ENCODE measurements at regions not wholly inside any gene's neighbourhood (a gene's known extent, or its start where the extent isn't known, plus 50 kb on each side); places are given as distances from the start of the nearest gene placed in this dataset.

DNA sequence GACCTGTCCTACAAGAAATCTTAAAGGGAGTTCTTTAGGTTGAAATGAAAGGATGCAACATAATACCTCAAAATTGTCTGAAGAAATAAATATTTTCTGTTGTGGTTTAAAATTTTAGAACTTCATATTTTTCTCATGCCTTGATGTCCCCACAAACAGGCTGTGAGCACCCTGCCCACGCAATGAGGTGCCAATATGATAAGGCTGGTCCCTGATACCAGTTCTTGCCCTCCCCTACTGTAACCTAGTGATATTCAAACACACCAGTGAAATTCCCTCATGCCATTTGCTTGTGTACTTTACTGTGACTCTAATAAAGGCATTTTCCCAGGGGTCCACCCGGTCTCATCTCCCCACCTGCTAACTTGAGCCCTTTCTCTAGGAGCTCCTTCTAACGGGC, 67.3 kb upstream of the SIRPG start:
- TF ChIP-seq, protein P1, sequence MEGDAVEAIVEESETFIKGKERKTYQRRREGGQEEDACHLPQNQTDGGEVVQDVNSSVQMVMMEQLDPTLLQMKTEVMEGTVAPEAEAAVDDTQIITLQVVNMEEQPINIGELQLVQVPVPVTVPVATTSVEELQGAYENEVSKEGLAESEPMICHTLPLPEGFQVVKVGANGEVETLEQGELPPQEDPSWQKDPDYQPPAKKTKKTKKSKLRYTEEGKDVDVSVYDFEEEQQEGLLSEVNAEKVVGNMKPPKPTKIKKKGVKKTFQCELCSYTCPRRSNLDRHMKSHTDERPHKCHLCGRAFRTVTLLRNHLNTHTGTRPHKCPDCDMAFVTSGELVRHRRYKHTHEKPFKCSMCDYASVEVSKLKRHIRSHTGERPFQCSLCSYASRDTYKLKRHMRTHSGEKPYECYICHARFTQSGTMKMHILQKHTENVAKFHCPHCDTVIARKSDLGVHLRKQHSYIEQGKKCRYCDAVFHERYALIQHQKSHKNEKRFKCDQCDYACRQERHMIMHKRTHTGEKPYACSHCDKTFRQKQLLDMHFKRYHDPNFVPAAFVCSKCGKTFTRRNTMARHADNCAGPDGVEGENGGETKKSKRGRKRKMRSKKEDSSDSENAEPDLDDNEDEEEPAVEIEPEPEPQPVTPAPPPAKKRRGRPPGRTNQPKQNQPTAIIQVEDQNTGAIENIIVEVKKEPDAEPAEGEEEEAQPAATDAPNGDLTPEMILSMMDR (IDR thresholded peaks at IDR 0.05; ENCODE audit: low read depth, low read length), result no peak
- no peak for DNase-seq
- H3K36me3 ChIP-seq, result no peaks in the 10 kb centered on the region
- H3K4me3 ChIP-seq (ENCODE audit: low read depth, low read length), result no peak overlapping the region
- H3K4me1 ChIP-seq, result no peaks in the 10 kb centered on the region
- no peaks in the 10 kb centered on the region for H3K27me3 ChIP-seq
- no peaks in the 10 kb centered on the region for H3K9me3 ChIP-seq

DNA sequence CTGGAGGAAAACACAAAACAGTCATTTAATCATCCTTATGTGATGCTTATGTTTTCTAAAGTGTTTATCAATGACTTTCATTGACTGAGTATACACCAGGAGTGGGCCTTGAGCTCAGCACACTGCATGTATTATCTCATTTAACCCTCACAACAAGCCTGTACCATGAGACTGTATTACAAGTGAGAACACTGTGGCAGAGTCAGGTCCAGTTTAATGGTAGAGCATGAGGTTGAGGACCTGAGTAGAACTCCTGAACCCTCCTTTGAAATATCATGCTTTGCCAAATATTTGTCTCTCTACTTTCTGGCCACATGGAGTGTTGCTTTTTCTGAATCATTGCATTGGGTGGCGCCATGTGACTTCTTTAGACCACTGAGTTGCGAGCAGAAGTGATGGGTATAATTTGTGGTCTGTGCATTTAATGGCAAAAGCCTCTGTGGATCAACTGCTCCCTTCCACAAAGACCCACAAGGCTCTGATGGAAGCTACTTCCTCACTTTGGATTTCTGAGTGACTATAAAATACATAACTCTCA, 65.0 kb upstream of the SIRPG start:
- TF ChIP-seq, protein P1 (IDR thresholded peaks at IDR 0.05; ENCODE audit: low read depth, low read length), result no peak
- Histone ChIP-seq H3K27me3 (no peaks in the 10 kb centered on the region), H3K36me3 (no peaks in the 10 kb centered on the region), H3K9me3 (no peaks in the 10 kb centered on the region), H3K4me1 (no peaks in the 10 kb centered on the region), H3K4me3 (ENCODE audit: low read depth, low read length) (no peak overlapping the region)
- no peak for DNase-seq

DNA sequence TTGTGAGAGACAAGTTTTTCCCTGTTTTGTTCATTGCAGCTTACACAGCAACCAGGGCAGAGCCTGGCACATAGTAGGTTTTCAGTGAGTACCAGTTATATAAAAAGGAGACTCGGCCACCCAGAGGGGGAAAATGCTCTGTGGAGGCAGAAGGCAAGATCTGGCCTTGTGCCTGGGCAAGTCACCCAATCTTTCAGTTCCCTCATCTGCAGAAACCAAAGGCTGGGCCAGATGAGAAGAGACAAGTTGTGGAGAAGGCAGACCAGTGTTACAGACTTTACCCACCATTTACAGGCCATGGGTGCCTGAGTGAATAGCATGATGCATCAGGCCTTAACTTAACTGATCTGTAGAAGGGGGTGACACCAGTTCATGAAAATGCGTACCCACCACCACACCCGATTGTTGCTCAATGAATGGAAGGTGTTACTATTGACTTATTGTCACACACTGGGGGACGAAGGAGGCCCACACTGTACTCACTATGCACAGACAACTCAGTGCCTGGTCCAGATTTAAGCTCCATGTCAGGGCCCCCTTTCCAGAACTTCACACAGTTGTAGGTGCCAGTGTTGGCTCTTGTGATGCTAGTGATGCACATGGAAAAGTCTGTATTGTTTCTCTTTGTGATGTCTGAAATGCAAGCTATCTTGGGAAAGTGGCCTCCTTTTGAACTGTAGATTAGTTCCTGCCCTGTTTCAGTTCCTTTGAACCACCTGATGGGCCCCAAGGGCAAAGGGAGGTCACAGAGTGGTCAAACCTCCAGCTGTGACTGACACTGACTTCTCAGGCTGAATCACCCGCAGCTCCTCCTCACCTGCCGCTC, 64.3 kb upstream of the SIRPG start:
- no peaks in the 10 kb centered on the region for H3K36me3 ChIP-seq
- H3K27me3 ChIP-seq, result no peaks in the 10 kb centered on the region
- no peaks in the 10 kb centered on the region for H3K9me3 ChIP-seq
- no peaks in the 10 kb centered on the region for H3K4me1 ChIP-seq
- TF ChIP-seq, protein P1 (IDR thresholded peaks at IDR 0.05; ENCODE audit: low read depth, low read length), result no peak
- no peak for DNase-seq
- H3K4me3 ChIP-seq (ENCODE audit: low read depth, low read length), result no peak overlapping the region

DNA sequence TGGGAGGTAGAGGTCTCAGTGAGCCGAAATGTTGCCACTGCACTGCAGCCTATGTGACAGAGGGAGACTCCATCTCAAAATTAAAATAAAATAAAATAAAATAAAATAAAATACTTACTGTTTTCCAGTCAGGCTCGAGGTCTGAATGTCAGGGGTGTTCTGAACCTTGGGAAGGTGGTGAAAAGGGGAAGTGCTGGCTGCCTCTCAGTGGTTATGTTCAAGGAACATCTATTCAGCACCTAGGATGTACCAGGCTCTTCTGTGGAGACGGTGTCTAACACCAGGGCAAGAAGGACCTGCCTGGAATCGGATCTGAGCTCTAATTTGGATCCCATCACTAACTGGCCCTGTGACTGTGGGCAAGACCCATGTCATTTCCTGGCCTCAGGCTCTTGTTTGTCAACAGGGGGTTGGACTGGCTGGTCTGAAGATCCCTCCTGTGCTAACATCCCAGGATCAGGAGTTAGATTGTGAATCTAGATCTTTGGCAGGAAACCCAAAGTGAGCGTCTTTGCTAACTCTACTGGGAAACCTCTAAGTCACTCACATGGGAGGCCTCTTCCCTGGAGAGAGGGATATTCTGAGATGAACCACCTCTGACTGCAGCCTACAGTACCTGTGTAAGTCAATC, 63.4 kb upstream of the SIRPG start:
- Histone ChIP-seq H3K36me3 (no peaks in the 10 kb centered on the region), H3K9me3 (no peaks in the 10 kb centered on the region), H3K4me3 (ENCODE audit: low read depth, low read length) (no peak overlapping the region), H3K4me1 (no peaks in the 10 kb centered on the region), H3K27me3 (no peaks in the 10 kb centered on the region)
- TF ChIP-seq, protein P1 (IDR thresholded peaks at IDR 0.05; ENCODE audit: low read depth, low read length), result no peak
- no peak for DNase-seq

DNA sequence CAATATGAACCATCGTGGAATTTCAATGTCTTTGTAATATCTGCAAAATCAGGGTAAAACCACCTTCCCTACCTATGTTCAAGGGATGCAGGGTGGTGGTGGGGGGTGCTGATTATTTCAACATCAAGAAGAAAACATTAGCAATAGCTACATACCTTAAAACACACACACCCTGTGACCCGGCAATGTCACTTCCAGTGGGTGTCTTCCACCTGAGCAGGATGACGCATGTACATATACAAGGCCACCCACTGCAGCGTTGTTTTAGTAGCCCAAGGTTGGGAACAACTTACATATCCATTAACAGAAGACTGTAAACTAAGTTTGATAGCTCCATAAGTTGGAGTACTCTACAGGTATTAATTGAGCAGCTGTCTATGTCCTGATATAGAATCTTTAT, 62.6 kb upstream of the SIRPG start:
- no peak overlapping the region for H3K4me3 ChIP-seq (ENCODE audit: low read depth, low read length)
- H3K36me3 ChIP-seq, result no peaks in the 10 kb centered on the region
- H3K9me3 ChIP-seq, result no peaks in the 10 kb centered on the region
- H3K4me1 ChIP-seq, result no peaks in the 10 kb centered on the region
- TF ChIP-seq, protein P1 (IDR thresholded peaks at IDR 0.05; ENCODE audit: low read depth, low read length), result no peak
- no peak for DNase-seq
- no peaks in the 10 kb centered on the region for H3K27me3 ChIP-seq

All from BE2C (cell line).